GM10248 (cell line): ENCODE measurements at regions not wholly inside any gene's neighbourhood (a gene's known extent, or its start where the extent isn't known, plus 50 kb on each side); places are given as distances from the start of the nearest gene placed in this dataset.

ENCODE experiments used
- CTCF ChIA-PET: fragments of 300-600 bp; sonication (Branson Sonifier 250); formaldehyde crosslinking; extraction: SDS; loops from one replicate; lab custom pipeline; 2021; ENCODE audit warnings: antibody characterized with exemption; lab: Yijun Ruan, JAX
- POLR2A ChIA-PET: fragments of 350-650 bp; sonication (Branson Sonifier 250); formaldehyde crosslinking; extraction: SDS; loops from one replicate; lab custom pipeline; 2020; ENCODE audit warnings: antibody characterized with exemption; lab: Yijun Ruan, JAX
- DNase-seq: peaks from one replicate; pipeline ENCODE4 v3.0.0; 2012; ENCODE audit errors: extremely low spot score
- CTCF ChIP-seq: IDR thresholded peaks from 2 replicates; pipeline ENCODE4 v1.5.1; 2012; ENCODE audit warnings: mild to moderate bottlenecking, low read depth; ENCODE audit errors: extremely low read depth, missing control alignments, control extremely low read depth

GRCh38 chr2:225937625-225938187 lies 538.2 kb downstream of the NYAP2 start:
- POLR2A ChIA-PET, result no interaction called here
- DNase-seq, result no peak
- no peak for TF ChIP-seq CTCF
- CTCF ChIA-PET, result interaction anchor here (0.6 to 1.9 kb wide), 3 partner anchors 10 to 38 kb away, joined by 3 to 5 read pairs (median 3); no protein-coding TSS in a partner anchor

- ChIA-PET CTCF (interaction anchor here (1.3 to 1.4 kb wide), 2 partner anchors 10 to 12 kb away, joined by 3 to 4 read pairs; no protein-coding TSS in a partner anchor), POLR2A (no interaction called here)
- no peak for DNase-seq
- no peak for TF ChIP-seq CTCF
Measured at GRCh38 chr2:225932811-225933413, 533.4 kb downstream of the NYAP2 start.

GRCh38 chr2:225930687-225931086 lies 531.2 kb downstream of the NYAP2 start:
- CTCF ChIA-PET, result no interaction called here
- no peak for TF ChIP-seq CTCF
- POLR2A ChIA-PET, result no interaction called here

GRCh38 chr2:225920621-225921220 lies 521.2 kb downstream of the NYAP2 start:
- CTCF ChIA-PET, result interaction anchor here (1.6 kb wide), 1 partner anchor 28 kb away, joined by 3 read pairs; no protein-coding TSS in a partner anchor
- POLR2A ChIA-PET, result no interaction called here
- TF ChIP-seq CTCF, result no peak
- no peak for DNase-seq

More at GRCh38 chr2:225930687-225931086, 531.2 kb downstream of the NYAP2 start:
- DNase-seq, result no peak

GRCh38 chr2:225916692-225917091 lies 517.2 kb downstream of the NYAP2 start:
- CTCF ChIA-PET, result no interaction called here

More at GRCh38 chr2:225916692-225917091, 517.2 kb downstream of the NYAP2 start:
- TF ChIP-seq CTCF, result no peak
- no peak for DNase-seq
- POLR2A ChIA-PET, result no interaction called here
